ENCODE measurements at regions not wholly inside any gene's neighbourhood (a gene's known extent, or its start where the extent isn't known, plus 50 kb on each side); places are given as distances from the start of the nearest gene placed in this dataset.

DNA sequence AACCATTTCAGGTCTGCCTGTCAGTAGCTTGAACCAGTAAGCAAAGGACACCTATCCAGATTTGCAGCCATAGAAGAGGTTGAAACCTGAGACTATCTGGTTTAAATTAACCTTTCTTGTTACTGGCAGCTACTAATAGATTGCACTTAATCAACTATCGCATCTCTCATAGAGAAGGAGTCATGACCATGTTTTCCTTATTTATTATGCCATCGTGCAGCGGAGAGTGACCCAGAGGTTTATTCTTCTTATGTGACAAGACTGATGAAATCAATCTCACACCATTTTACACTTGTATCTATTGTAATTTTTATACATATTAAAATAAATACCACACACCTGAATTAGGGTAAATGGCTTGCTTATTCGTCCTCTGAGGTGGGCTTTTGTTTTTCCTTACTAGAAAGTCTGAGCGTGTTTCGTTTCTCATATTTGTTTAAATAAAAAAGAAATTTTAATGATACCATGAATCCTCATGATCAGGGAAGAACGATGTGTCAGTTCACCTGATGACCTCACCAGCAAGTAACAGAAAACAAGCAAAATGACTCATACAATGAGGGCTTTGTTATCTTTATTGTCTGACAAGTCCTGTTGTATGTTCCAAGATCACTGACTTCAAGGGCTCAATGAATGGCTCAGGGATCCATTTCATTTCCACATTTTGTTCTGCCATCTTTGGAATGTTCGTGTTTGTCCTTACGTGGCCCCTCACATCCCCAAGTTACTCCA, 379.5 kb upstream of the DPH6 start:
- Histone ChIP-seq H3K4me3 (replicated peaks in 1 of 2; ENCODE audit: low read depth in 1 of 2, low read length in 2 of 2) (no peak overlapping the region), H4K20me1 (ENCODE audit: insufficient read depth) (no peaks in the 10 kb centered on the region), H3K79me2 (ENCODE audit: insufficient read depth, low read length) (no peaks in the 10 kb centered on the region), H3K4me1 (ENCODE audit: control insufficient read depth in 1 of 2, insufficient read depth in 2 of 2, low read length in 2 of 2) (peaks cover 0 to 7% of the 10 kb centered on the region in 2 experiments; a peak in 2 of 4 replicates), H3K4me2 (ENCODE audit: low read length) (peak overlapping the region; percentile 39), H3K9me2 (ENCODE audit: insufficient read depth) (no peaks in the 10 kb centered on the region), H3K36me3 (ENCODE audit: control insufficient read depth in 1 of 2, insufficient read depth in 2 of 2, low read length in 2 of 2) (no peaks in the 10 kb centered on the region), H3K9ac (ENCODE audit: low read length) (no peak overlapping the region), H3K9me3 (ENCODE audit: control insufficient read depth in 1 of 2, insufficient read depth in 1 of 2, low read depth in 1 of 2, low read length in 2 of 2) (no peaks in the 10 kb centered on the region), H3K27ac (ENCODE audit: low read depth, low read length) (no peak overlapping the region), H2AFZ (ENCODE audit: low read depth, low read length, poor library complexity, severe bottlenecking) (peak overlapping the region; percentile 73), H3K27me3 (ENCODE audit: insufficient read depth, low read length) (no peaks in the 10 kb centered on the region)
- intact Hi-C loops (cut with micrococcal nuclease), result no loop called here
- ChIA-PET CTCF (no interaction called here), POLR2A (no interaction called here), RAD21 (ENCODE audit: low non-redundant PET in 1 of 2, low total read pairs in 2 of 2, uncharacterized antibody in 2 of 2, unreplicated experiment in 2 of 2) (no interaction called here)
- BruUV-seq (replicated peaks), result no TSS peak
- peak; percentile 12 for DNase-seq (ENCODE audit: low read depth, low spot score)
- TF ChIP-seq SIN3A (IDR thresholded peaks at IDR 0.05; ENCODE audit: low read depth), result no peak
- TF ChIP-seq FOSL1 (IDR thresholded peaks at IDR 0.05; ENCODE audit: low read depth), result peak; percentile 13; the same call in 1 of the 2 replicates
- TF ChIP-seq JUND (IDR thresholded peaks at IDR 0.05), result peak; percentile 21; the same call in 1 of the 2 replicates
- TF ChIP-seq CBX3 (IDR thresholded peaks at IDR 0.05; ENCODE audit: low read depth), result no peak
- 0 out of 2 replicates have a peak, but pooled peaks have one; percentile 34 for ATAC-seq

DNA sequence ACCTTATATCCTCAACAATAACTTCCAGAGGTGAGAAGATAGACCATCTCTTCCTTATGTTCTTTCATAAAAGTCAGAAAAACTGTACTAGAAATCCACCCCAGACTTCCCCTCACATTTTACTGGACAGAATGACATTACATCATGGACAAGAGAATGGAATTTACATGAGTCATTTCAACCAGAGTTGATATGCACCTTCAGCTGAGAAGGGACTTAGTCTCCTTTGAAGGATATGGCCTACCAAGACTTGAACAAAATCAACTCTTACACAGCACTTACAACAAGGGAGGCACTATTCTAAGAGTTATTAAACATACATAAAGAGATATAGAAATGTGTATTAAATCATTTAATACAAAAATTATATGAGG, 380.0 kb upstream of the DPH6 start:
- CTCF ChIA-PET, result no interaction called here
- Histone ChIP-seq H3K4me2 (ENCODE audit: low read length) (peak overlapping the region; percentile 39), H3K9ac (ENCODE audit: low read length) (no peak overlapping the region), H3K79me2 (ENCODE audit: insufficient read depth, low read length) (no peaks in the 10 kb centered on the region), H2AFZ (ENCODE audit: low read depth, low read length, poor library complexity, severe bottlenecking) (peak overlapping the region; percentile 73), H3K4me1 (ENCODE audit: control insufficient read depth in 1 of 2, insufficient read depth in 2 of 2, low read length in 2 of 2) (peaks cover 0 to 7% of the 10 kb centered on the region in 2 experiments; a peak in 2 of 4 replicates), H3K27ac (ENCODE audit: low read depth, low read length) (no peak overlapping the region), H3K36me3 (ENCODE audit: control insufficient read depth in 1 of 2, insufficient read depth in 2 of 2, low read length in 2 of 2) (no peaks in the 10 kb centered on the region), H4K20me1 (ENCODE audit: insufficient read depth) (no peaks in the 10 kb centered on the region), H3K9me2 (ENCODE audit: insufficient read depth) (no peaks in the 10 kb centered on the region), H3K4me3 (replicated peaks in 1 of 2; ENCODE audit: low read depth in 1 of 2, low read length in 2 of 2) (no peak overlapping the region), H3K27me3 (ENCODE audit: insufficient read depth, low read length) (no peaks in the 10 kb centered on the region), H3K9me3 (ENCODE audit: control insufficient read depth in 1 of 2, insufficient read depth in 1 of 2, low read depth in 1 of 2, low read length in 2 of 2) (no peaks in the 10 kb centered on the region)
- RAD21 ChIA-PET (ENCODE audit: low non-redundant PET in 1 of 2, low total read pairs in 2 of 2, uncharacterized antibody in 2 of 2, unreplicated experiment in 2 of 2), result no interaction called here
- DNase-seq (ENCODE audit: low read depth, low spot score) (no peak), ATAC-seq (no peak)
- POLR2A ChIA-PET, result no interaction called here
- no peak for TF ChIP-seq POLR2A (IDR thresholded peaks at IDR 0.05; ENCODE audit: borderline replicate concordance, extremely low read depth, insufficient read depth, insufficient read length)
- peak; percentile 5; the same call in 1 of the 2 replicates for TF ChIP-seq FOSL1 (IDR thresholded peaks at IDR 0.05; ENCODE audit: low read depth)
- BruUV-seq (replicated peaks), result no TSS peak
- intact Hi-C loops (cut with micrococcal nuclease), result no loop called here

All from HCT116 (cell line).